ENCODE measurements at regions not wholly inside any gene's neighbourhood (a gene's known extent, or its start where the extent isn't known, plus 50 kb on each side); places are given as distances from the start of the nearest gene placed in this dataset.

GRCh38 chr11:95516786-95517185, 272.8 kb downstream of the FAM76B start:
- TF ChIP-seq CTCF (IDR thresholded peaks at IDR 0.05 in 2 of 3, conservative IDR thresholded peaks at IDR 0.05 in 1 of 3; ENCODE audit: borderline replicate concordance in 1 of 3, insufficient read depth in 1 of 3, low read depth in 2 of 3, low read length in 2 of 3) = no peak
- no peak for TF ChIP-seq MAX (IDR thresholded peaks at IDR 0.05)
- no peak for TF ChIP-seq YY1 (IDR thresholded peaks at IDR 0.05; ENCODE audit: extremely low read depth, insufficient replicate concordance, low read depth, low read length)
- TF ChIP-seq REST (IDR thresholded peaks at IDR 0.05; ENCODE audit: low read depth) = no peak
- no peak for TF ChIP-seq EZH2 (IDR thresholded peaks at IDR 0.05)
- TF ChIP-seq POLR2AphosphoS5 (IDR thresholded peaks at IDR 0.05; ENCODE audit: low read depth, low read length) = no peak
- TF ChIP-seq ATF3 (IDR thresholded peaks at IDR 0.05) = no peak
- no peak for TF ChIP-seq SIN3A (IDR thresholded peaks at IDR 0.05; ENCODE audit: low read depth)
- TF ChIP-seq TCF7L2 (IDR thresholded peaks at IDR 0.05; ENCODE audit: borderline replicate concordance, extremely low read depth, insufficient read depth, insufficient read length) = no peak
- TF ChIP-seq POLR2A (IDR thresholded peaks at IDR 0.05; ENCODE audit: borderline replicate concordance, extremely low read depth, insufficient read depth, insufficient read length) = no peak
- no peak for TF ChIP-seq JUND (IDR thresholded peaks at IDR 0.05)
- TF ChIP-seq CEBPB (IDR thresholded peaks at IDR 0.05; ENCODE audit: low read depth) = no peak
- TF ChIP-seq ZBTB33 (IDR thresholded peaks at IDR 0.05; ENCODE audit: extremely low read depth, insufficient replicate concordance, low read length) = no peak
- TF ChIP-seq RAD21 (IDR thresholded peaks at IDR 0.05; ENCODE audit: low read depth) = no peak

Measured in HCT116 (cell line).